ENCODE measurements at regions not wholly inside any gene's neighbourhood (a gene's known extent, or its start where the extent isn't known, plus 50 kb on each side); places are given as distances from the start of the nearest gene placed in this dataset.

- FAIRE-seq (no peak), DNase-seq (ENCODE audit: low read depth, low spot score) (no peak)
- H3K4me3 ChIP-seq (ENCODE audit: control insufficient read depth in 2 of 3, extremely low read depth in 1 of 3, insufficient read depth in 2 of 3, low read depth in 1 of 3, low read length in 3 of 3), result no peak overlapping the region
- no peak for TF ChIP-seq CTCF (optimal IDR thresholded peaks at IDR 0.05 in 1 of 3, IDR thresholded peaks at IDR 0.05 in 1 of 3, conservative IDR thresholded peaks at IDR 0.05 in 1 of 3; ENCODE audit: extremely low read depth in 1 of 3, insufficient read depth in 2 of 3, low read length in 3 of 3)
- no peak for TF ChIP-seq EZH2 (IDR thresholded peaks at IDR 0.05; ENCODE audit: low read length)
- H3K36me3 ChIP-seq (ENCODE audit: control insufficient read depth in 2 of 2, extremely low read depth in 1 of 2, insufficient read depth in 2 of 2, low read length in 2 of 2), result no peaks in the 10 kb centered on the region
- no peaks in the 10 kb centered on the region for H3K4me1 ChIP-seq (ENCODE audit: control insufficient read depth, extremely low read depth, insufficient read depth, low read length)
- no peaks in the 10 kb centered on the region for H3K9me3 ChIP-seq (ENCODE audit: control insufficient read depth, low read depth, low read length)
- H4K20me1 ChIP-seq (ENCODE audit: control insufficient read depth, extremely low read depth, insufficient read depth, low read length), result no peaks in the 10 kb centered on the region
- no peak overlapping the region for H3K9ac ChIP-seq (ENCODE audit: control insufficient read depth, extremely low read depth, insufficient read depth, low read length)
- no peaks in the 10 kb centered on the region for H3K27me3 ChIP-seq (ENCODE audit: control insufficient read depth, extremely low read depth, insufficient read depth, low read length)
- no peak overlapping the region for H3K27ac ChIP-seq (ENCODE audit: control insufficient read depth, insufficient read depth, low read length)
- no peaks in the 10 kb centered on the region for H3K79me2 ChIP-seq (ENCODE audit: control insufficient read depth, insufficient read depth, low read length)
- no peak overlapping the region for H3K4me2 ChIP-seq (ENCODE audit: control insufficient read depth, extremely low read depth, insufficient read depth, low read depth, low read length)
- no peak overlapping the region for H2AFZ ChIP-seq (ENCODE audit: control insufficient read depth, low read length)
- no peaks in the 10 kb centered on the region for H3K9me1 ChIP-seq (ENCODE audit: control insufficient read depth, extremely low read depth, insufficient read depth, low read length)
- dilution Hi-C loops (cut with MboI; ENCODE audit: extremely low pct_ligation_motif_present, low sequenced_read_pairs), result no loop called here
Observed at GRCh38 chrX:64536736-64537135, 141.5 kb upstream of the MTMR8 start.

All from keratinocyte (primary cell).